Heart left ventricle (tissue), 16 donors: ENCODE measurements at regions not wholly inside any gene's neighbourhood (a gene's known extent, or its start where the extent isn't known, plus 50 kb on each side); places are given as distances from the start of the nearest gene placed in this dataset.

Source experiments
- ATAC-seq, 4 donors: fragments of 200-7000 bp; cut with Tn5 transposase; one replicate each; pipeline ENCODE4 v1.9.1; 2020 to 2022; ENCODE audit warnings: moderate library complexity in 4 of 4, mild to moderate bottlenecking in 3 of 4, moderate number of reproducible peaks in 1 of 4
- DNase-seq, 5 donors: peaks; one replicate each; pipeline ENCODE4 v3.0.0-alpha.2; 2020
- H3K27ac ChIP-seq, 12 donors: fragments of 200-600 bp; sonication (generic) in 4 of 12; one replicate each; pipeline versions ENCODE4 v1.5.0 to v1.8.0; 2016 to 2022; ENCODE audit warnings: mild to moderate bottlenecking in 2 of 12
- H3K27me3 ChIP-seq, 9 donors: fragments of 200-600 bp; sonication (generic) in 2 of 9; one replicate each; pipeline versions ENCODE4 v1.5.1 to v1.8.0; 2016 to 2022; ENCODE audit warnings: mild to moderate bottlenecking in 3 of 9
- H3K36me3 ChIP-seq, 9 donors: fragments of 200-600 bp; sonication (generic) in 2 of 9; one replicate each; pipeline versions ENCODE4 v1.5.0 to v1.8.0; 2018 to 2022; ENCODE audit warnings: mild to moderate bottlenecking in 2 of 9
- H3K4me1 ChIP-seq, 12 donors: fragments of 200-600 bp; sonication (generic) in 4 of 12; one replicate each; pipeline versions ENCODE4 v1.5.0 to v1.8.0; 2016 to 2022; ENCODE audit warnings: mild to moderate bottlenecking in 3 of 12
- H3K4me3 ChIP-seq, 12 donors: fragments of 200-600 bp; sonication (generic) in 4 of 12; one replicate each; pipeline versions ENCODE4 v1.5.0 to v1.8.0; 2017 to 2022; ENCODE audit warnings: mild to moderate bottlenecking in 9 of 12, moderate library complexity in 4 of 12
- H3K9me3 ChIP-seq, 12 donors: fragments of 200-600 bp; sonication (generic) in 4 of 12; one replicate each; pipeline versions ENCODE4 v1.5.0 to v1.8.0; 2016 to 2022; ENCODE audit warnings: mild to moderate bottlenecking in 1 of 12
- POLR2A ChIP-seq, 2 donors: fragments of 450-650 bp; IDR thresholded peaks; one replicate each; pipeline ENCODE4 v1.6.1; 2017; ENCODE audit warnings: antibody characterized with exemption in 2 of 2, mild to moderate bottlenecking in 2 of 2, moderate library complexity in 2 of 2
- WGBS, 4 donors: extraction: QIAGEN DNeasy Blood & Tissue Kit in 2 of 4; methylation state at CpG; one replicate each; pipeline versions ENCODE4 v1.1.5 to v1.1.7; 2013 to 2018; 5-methylcytosine and 5-hydroxymethylcytosine counted together
- intact Hi-C, 10 donors: fragments of 100-400 bp; cut with DNase I; formaldehyde crosslinking; loops; one replicate each; pipeline versions ENCODE4 v1.11.1 to v1.14.2; 2022
- TF ChIP-seq, protein P1 (sequence below), 12 donors: fragments of 200-600 bp; sonication (generic) in 4 of 12; IDR thresholded peaks; one replicate each; pipeline versions ENCODE4 v1.5.0 to v1.8.0; 2018 to 2022; ENCODE audit warnings: antibody characterized with exemption in 12 of 12, mild to moderate bottlenecking in 5 of 12
- donor health status: ischemic (EF 13 %, LVEDD 7.1; RV severe dilation, severe dysfunction).
- donor health status: healthy with polysubstance abuse.
- donor health status: DM: no; HTN: yes; CAD: no.
- donor health status: DM: no; HTN: no; CAD: no.
- donor health status: ischemic (EF 25% LVEDD 6.9; RV normal size, moderate dysfunction).
- donor health status: ischemic (EF 25% LVEDD 5.7; RV mildly dilated, moderate dysfunction).
- donor health status: healthy.
- donor health status: DM: yes; HTN: yes; CAD: no.
- donor health status: ischemic (EF 35%, LVEDD 5.7; RV mildly dilated, moderate dysfunction).
- donor health status: nonischemic (EF 11% LVEDD 7.7; RV severe dilation, severe dysfunction).
- donor health status: DM: yes; HTN: yes; CAD: no.
- donor health status: PGD.
- donor health status: ischemic (EF 29% LVEDD 5.4; RV normal size, mild dysfunction).
- donor health status: nonischemic (EF 23%, LVEDD 6.1; RV moderate dilation, normal function).

DNA sequence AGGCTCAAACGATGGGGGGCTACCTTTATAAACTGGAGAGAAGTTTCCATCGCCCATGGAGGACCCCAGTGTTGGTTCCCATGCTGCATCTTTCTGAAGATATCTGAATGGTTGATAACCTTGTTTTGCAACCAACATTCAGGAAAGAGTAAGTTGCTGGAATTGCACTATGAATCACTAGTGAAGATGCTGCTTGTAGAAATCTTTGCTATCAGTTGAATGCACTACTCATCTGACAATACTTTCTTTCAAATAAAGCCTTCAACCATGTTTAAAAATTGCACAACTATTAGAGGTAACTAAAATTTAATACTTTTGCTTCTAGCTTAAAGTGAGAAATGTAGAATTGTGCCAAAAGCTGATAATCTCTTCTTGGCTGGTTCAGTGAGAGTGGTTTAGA is 86.8 kb upstream of the HIVEP3 start:
- H3K36me3 ChIP-seq, result no peaks in the 10 kb centered on the region
- H3K9me3 ChIP-seq, result no peaks in the 10 kb centered on the region
- H3K27ac ChIP-seq, result no peak overlapping the region
- intact Hi-C loops, result no loop called here
- H3K4me1 ChIP-seq, result peaks cover 0 to 8% (median 2%) of the 10 kb centered on the region in 12 donors
- H3K27me3 ChIP-seq, result no peaks in the 10 kb centered on the region
- DNase-seq, result no peak
- ATAC-seq, result no peak
- TF ChIP-seq, protein P1, sequence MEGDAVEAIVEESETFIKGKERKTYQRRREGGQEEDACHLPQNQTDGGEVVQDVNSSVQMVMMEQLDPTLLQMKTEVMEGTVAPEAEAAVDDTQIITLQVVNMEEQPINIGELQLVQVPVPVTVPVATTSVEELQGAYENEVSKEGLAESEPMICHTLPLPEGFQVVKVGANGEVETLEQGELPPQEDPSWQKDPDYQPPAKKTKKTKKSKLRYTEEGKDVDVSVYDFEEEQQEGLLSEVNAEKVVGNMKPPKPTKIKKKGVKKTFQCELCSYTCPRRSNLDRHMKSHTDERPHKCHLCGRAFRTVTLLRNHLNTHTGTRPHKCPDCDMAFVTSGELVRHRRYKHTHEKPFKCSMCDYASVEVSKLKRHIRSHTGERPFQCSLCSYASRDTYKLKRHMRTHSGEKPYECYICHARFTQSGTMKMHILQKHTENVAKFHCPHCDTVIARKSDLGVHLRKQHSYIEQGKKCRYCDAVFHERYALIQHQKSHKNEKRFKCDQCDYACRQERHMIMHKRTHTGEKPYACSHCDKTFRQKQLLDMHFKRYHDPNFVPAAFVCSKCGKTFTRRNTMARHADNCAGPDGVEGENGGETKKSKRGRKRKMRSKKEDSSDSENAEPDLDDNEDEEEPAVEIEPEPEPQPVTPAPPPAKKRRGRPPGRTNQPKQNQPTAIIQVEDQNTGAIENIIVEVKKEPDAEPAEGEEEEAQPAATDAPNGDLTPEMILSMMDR (IDR thresholded peaks at IDR 0.05), result no peak
- H3K4me3 ChIP-seq, result no peak overlapping the region
- 80 to 90% (median 86%) methylated on average over 2 of the region's 2 CpGs for WGBS, 4 donors

DNA sequence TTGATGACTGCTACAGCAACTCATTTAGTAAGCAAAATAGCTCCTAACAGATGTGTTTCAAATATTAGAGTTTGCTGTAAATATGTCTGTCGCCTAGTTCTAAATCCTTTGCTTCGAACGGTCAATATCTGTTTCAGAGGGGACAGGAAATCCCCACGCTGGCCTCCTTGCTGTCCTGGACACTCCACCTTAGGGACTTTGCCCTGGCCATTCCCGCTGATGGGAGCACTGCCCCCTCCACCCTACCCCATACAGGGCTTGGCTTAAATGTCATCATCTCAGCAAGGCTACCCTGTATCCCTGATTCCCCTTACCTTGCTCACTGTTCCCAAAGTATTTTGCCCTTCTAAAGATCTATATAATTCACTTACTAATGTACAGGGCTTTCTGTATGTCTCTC is 86.1 kb upstream of the HIVEP3 start:
- H3K27me3 ChIP-seq, result no peaks in the 10 kb centered on the region
- peaks cover 0 to 8% (median 2%) of the 10 kb centered on the region in 12 donors for H3K4me1 ChIP-seq
- H3K9me3 ChIP-seq, result no peaks in the 10 kb centered on the region
- ATAC-seq (no peak), DNase-seq (no peak)
- intact Hi-C loops, result no loop called here
- H3K4me3 ChIP-seq, result no peak overlapping the region
- TF ChIP-seq, protein P1 (IDR thresholded peaks at IDR 0.05), result no peak
- TF ChIP-seq POLR2A (IDR thresholded peaks at IDR 0.05), result no peak
- H3K36me3 ChIP-seq, result no peaks in the 10 kb centered on the region
- no peak overlapping the region for H3K27ac ChIP-seq
- 83 to 88% (median 87%) methylated on average over 5 of the region's 5 CpGs for WGBS, 4 donors

DNA sequence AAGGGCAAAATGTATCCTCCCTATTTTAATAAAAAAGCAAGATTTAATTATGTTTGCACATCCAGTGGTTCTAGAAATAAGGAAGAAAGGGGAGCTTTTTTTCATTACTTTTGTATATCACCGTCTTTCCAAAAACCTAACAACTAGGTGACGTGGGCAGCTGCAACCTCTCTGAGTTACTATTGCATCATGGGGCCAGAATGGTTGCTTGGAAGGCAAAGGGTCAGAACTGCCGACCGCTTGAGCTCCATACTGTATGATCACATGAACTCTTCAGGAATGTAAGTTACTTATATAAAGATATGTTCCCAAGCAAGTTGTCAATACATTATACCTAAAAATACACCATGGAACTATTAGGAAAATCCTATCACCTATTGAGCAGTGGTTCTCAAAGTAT is 85.6 kb upstream of the HIVEP3 start:
- 94 to 98% (median 96%) methylated on average over 4 of the region's 4 CpGs for WGBS, 4 donors
- H3K9me3 ChIP-seq, result no peaks in the 10 kb centered on the region
- H3K4me3 ChIP-seq, result no peak overlapping the region
- H3K4me1 ChIP-seq, result peaks cover 0 to 8% (median 2%) of the 10 kb centered on the region in 12 donors
- intact Hi-C loops, result no loop called here
- ATAC-seq, result no peak
- TF ChIP-seq, protein P1 (IDR thresholded peaks at IDR 0.05), result no peak
- no peak for TF ChIP-seq POLR2A (IDR thresholded peaks at IDR 0.05)
- no peaks in the 10 kb centered on the region for H3K27me3 ChIP-seq
- H3K36me3 ChIP-seq, result no peaks in the 10 kb centered on the region
- DNase-seq, result no peak
- H3K27ac ChIP-seq, result no peak overlapping the region

DNA sequence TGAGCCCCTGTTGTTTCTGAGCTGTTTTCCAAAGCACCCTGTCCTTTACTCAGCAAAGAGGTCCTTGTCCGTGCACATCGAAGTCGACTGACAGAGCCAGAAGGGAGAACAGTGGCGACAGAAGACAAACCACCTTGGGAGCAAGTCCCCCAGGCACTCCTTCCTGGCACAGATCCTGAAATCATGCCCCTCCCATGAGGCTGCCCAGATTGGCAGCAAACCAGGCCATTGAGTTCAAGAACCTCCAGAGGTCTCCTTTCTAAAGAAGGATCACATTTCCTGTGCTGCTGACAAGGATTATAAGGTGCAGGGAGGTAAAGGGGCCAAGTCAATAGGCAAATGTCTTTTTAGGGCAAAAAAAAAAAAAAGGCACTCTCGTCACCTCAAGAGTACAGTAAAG is 84.7 kb upstream of the HIVEP3 start:
- no peak for TF ChIP-seq POLR2A (IDR thresholded peaks at IDR 0.05)
- TF ChIP-seq, protein P1 (IDR thresholded peaks at IDR 0.05), result no peak
- no peaks in the 10 kb centered on the region for H3K27me3 ChIP-seq
- ATAC-seq (peak in 1 of 4 donors; percentile 46), DNase-seq (peak in 2 of 5 donors; percentile 30 to 37)
- H3K4me1 ChIP-seq, result peaks cover 0 to 7% (median 2%) of the 10 kb centered on the region in 12 donors
- no peaks in the 10 kb centered on the region for H3K9me3 ChIP-seq
- intact Hi-C loops, result no loop called here
- H3K36me3 ChIP-seq, result no peaks in the 10 kb centered on the region
- 72 to 81% (median 75%) methylated on average over 5 of the region's 5 CpGs for whole genome bisulfite sequencing, 4 donors
- no peak overlapping the region for H3K4me3 ChIP-seq
- H3K27ac ChIP-seq, result no peak overlapping the region
